ENCODE measurements at regions not wholly inside any gene's neighbourhood (a gene's known extent, or its start where the extent isn't known, plus 50 kb on each side); places are given as distances from the start of the nearest gene placed in this dataset.

DNA sequence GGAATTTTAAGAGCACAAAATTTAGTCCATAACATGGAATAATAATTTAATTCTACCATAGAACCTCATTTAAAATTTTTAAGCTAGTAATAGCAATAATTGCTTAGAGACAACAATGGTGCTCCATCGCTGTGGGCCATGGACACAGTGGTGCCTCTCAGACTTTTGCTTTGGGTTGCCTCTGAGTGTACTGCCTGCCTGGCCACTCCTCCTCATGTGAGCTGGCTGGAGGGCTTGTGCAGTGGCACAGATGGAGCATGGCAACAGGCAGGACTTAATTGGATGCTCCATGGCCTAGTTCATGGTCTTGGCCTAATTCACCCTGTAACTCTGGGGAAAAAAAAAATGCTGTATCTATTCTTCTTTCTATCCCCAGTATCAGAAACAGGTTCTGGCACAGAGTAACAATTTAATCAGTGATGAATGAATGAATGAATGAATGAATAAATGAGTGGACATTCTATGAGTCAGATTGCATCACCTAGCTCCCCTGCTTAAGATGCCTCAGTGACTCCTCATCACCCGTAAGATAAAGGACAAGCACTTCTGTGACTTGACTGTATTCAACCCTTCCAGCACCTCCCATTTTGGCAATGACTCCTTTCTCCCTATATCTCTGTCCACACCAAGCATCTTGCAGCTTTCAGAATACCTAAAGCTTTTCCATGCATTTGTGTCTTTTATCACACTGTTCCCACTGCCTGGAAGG is 211.8 kb upstream of the SLC14A2 start:
- TF ChIP-seq CTCF (conservative IDR thresholded peaks at IDR 0.05; ENCODE audit: low read length) (no peak), EZH2phosphoT487 (IDR thresholded peaks at IDR 0.05; ENCODE audit: borderline replicate concordance, low read depth, low read length) (no peak)
